ENCODE measurements at regions not wholly inside any gene's neighbourhood (a gene's known extent, or its start where the extent isn't known, plus 50 kb on each side); places are given as distances from the start of the nearest gene placed in this dataset.
"Not testable (repeated sequence)": the region's sequence is repeated elsewhere in the genome, so short reads cannot be mapped to it uniquely, and the experiment has no call there.

- no peaks in the 10 kb centered on the region for H3K4me1 Mint-ChIP-seq
- H3K9me3 ChIP-seq (ENCODE audit: control insufficient read depth, low read length, poor library complexity, severe bottlenecking), result no peaks in the 10 kb centered on the region
- DNase-seq, result no peak
- no peaks in the 10 kb centered on the region for H3K36me3 Mint-ChIP-seq (ENCODE audit: low read depth)
- H3K27ac Mint-ChIP-seq, result no peak overlapping the region
- H3K4me3 Mint-ChIP-seq, result no peak overlapping the region
- no peak for ATAC-seq
- peaks cover 6% of the 10 kb centered on the region for H3K27me3 Mint-ChIP-seq
Observed at GRCh38 chr2:204389856-204390255, 155.4 kb upstream of the PARD3B start.

- DNase-seq (no peak), ATAC-seq (no peak)
- Mint-ChIP-seq H3K36me3 (ENCODE audit: low read depth) (peaks cover 6% of the 10 kb centered on the region), H3K27me3 (no peaks in the 10 kb centered on the region), H3K4me3 (no peak overlapping the region), H3K4me1 (no peaks in the 10 kb centered on the region), H3K27ac (no peak overlapping the region)
- no peaks in the 10 kb centered on the region for H3K9me3 ChIP-seq (ENCODE audit: control insufficient read depth, low read length, poor library complexity, severe bottlenecking)
Observed at GRCh38 chr2:204395539-204395938, 149.7 kb upstream of the PARD3B start.

GRCh38 chr2:204401114-204401513 lies 144.2 kb upstream of the PARD3B start:
- H3K4me3 Mint-ChIP-seq, result no peak overlapping the region
- H3K4me1 Mint-ChIP-seq, result no peaks in the 10 kb centered on the region
- no peak for ATAC-seq
- H3K27me3 Mint-ChIP-seq, result peaks cover 15% of the 10 kb centered on the region
- H3K36me3 Mint-ChIP-seq (ENCODE audit: low read depth), result no peaks in the 10 kb centered on the region
- H3K27ac Mint-ChIP-seq, result no peak overlapping the region
- no peak for DNase-seq
- no peaks in the 10 kb centered on the region for H3K9me3 ChIP-seq (ENCODE audit: control insufficient read depth, low read length, poor library complexity, severe bottlenecking)

- Mint-ChIP-seq H3K27ac (no peak overlapping the region), H3K4me1 (no peaks in the 10 kb centered on the region), H3K36me3 (ENCODE audit: low read depth) (no peaks in the 10 kb centered on the region), H3K4me3 (no peak overlapping the region), H3K27me3 (peaks cover 15% of the 10 kb centered on the region)
- no peak for DNase-seq
- no peaks in the 10 kb centered on the region for H3K9me3 ChIP-seq (ENCODE audit: control insufficient read depth, low read length, poor library complexity, severe bottlenecking)
- no peak for ATAC-seq
Observed at GRCh38 chr2:204407204-204408014, 137.9 kb upstream of the PARD3B start.

GRCh38 chr2:204412782-204413181 lies 132.5 kb upstream of the PARD3B start:
- not testable (repeated sequence) for ATAC-seq; H3K27me3 Mint-ChIP-seq; H3K36me3 Mint-ChIP-seq (ENCODE audit: low read depth); H3K27ac Mint-ChIP-seq; H3K4me1 Mint-ChIP-seq; H3K4me3 Mint-ChIP-seq; DNase-seq; H3K9me3 ChIP-seq (ENCODE audit: control insufficient read depth, low read length, poor library complexity, severe bottlenecking)

- DNase-seq, result no peak
- no peak overlapping the region for H3K4me3 Mint-ChIP-seq
- H3K4me1 Mint-ChIP-seq, result no peaks in the 10 kb centered on the region
- no peak for ATAC-seq
- H3K36me3 Mint-ChIP-seq (ENCODE audit: low read depth), result no peaks in the 10 kb centered on the region
- no peak overlapping the region for H3K27ac Mint-ChIP-seq
- no peaks in the 10 kb centered on the region for H3K9me3 ChIP-seq (ENCODE audit: control insufficient read depth, low read length, poor library complexity, severe bottlenecking)
- H3K27me3 Mint-ChIP-seq, result peaks cover 14% of the 10 kb centered on the region
Observed at GRCh38 chr2:204415406-204416181, 129.7 kb upstream of the PARD3B start.

- Mint-ChIP-seq H3K4me1 (no peaks in the 10 kb centered on the region), H3K4me3 (no peak overlapping the region), H3K27me3 (peaks cover 16% of the 10 kb centered on the region), H3K36me3 (ENCODE audit: low read depth) (no peaks in the 10 kb centered on the region), H3K27ac (no peak overlapping the region)
- DNase-seq (no peak), ATAC-seq (no peak)
- H3K9me3 ChIP-seq (ENCODE audit: control insufficient read depth, low read length, poor library complexity, severe bottlenecking), result no peaks in the 10 kb centered on the region
Observed at GRCh38 chr2:204416236-204416635, 129.0 kb upstream of the PARD3B start.

- no peak for DNase-seq
Observed at GRCh38 chr2:204425821-204426220, 119.5 kb upstream of the PARD3B start.

GRCh38 chr2:204428675-204429074 lies 116.6 kb upstream of the PARD3B start:
- H3K36me3 Mint-ChIP-seq (ENCODE audit: low read depth), result no peaks in the 10 kb centered on the region
- ATAC-seq (no peak), DNase-seq (no peak)
- no peak overlapping the region for H3K4me3 Mint-ChIP-seq
- H3K27me3 Mint-ChIP-seq, result no peaks in the 10 kb centered on the region
- no peak overlapping the region for H3K27ac Mint-ChIP-seq
- no peaks in the 10 kb centered on the region for H3K9me3 ChIP-seq (ENCODE audit: control insufficient read depth, low read length, poor library complexity, severe bottlenecking)
- no peaks in the 10 kb centered on the region for H3K4me1 Mint-ChIP-seq

More at GRCh38 chr2:204425821-204426220, 119.5 kb upstream of the PARD3B start:
- H3K4me3 Mint-ChIP-seq, result no peak overlapping the region
- no peaks in the 10 kb centered on the region for H3K36me3 Mint-ChIP-seq (ENCODE audit: low read depth)
- no peak overlapping the region for H3K27ac Mint-ChIP-seq
- ATAC-seq, result no peak
- no peaks in the 10 kb centered on the region for H3K4me1 Mint-ChIP-seq
- peaks cover under 1% of the 10 kb centered on the region for H3K27me3 Mint-ChIP-seq
- H3K9me3 ChIP-seq (ENCODE audit: control insufficient read depth, low read length, poor library complexity, severe bottlenecking), result no peaks in the 10 kb centered on the region

- Mint-ChIP-seq H3K4me1 (no peaks in the 10 kb centered on the region), H3K36me3 (ENCODE audit: low read depth) (no peaks in the 10 kb centered on the region), H3K27me3 (peaks cover 7% of the 10 kb centered on the region), H3K4me3 (no peak overlapping the region), H3K27ac (no peak overlapping the region)
- DNase-seq (no peak), ATAC-seq (no peak)
- no peaks in the 10 kb centered on the region for H3K9me3 ChIP-seq (ENCODE audit: control insufficient read depth, low read length, poor library complexity, severe bottlenecking)
Observed at GRCh38 chr2:204431529-204431928, 113.7 kb upstream of the PARD3B start.

GRCh38 chr2:204432196-204432595 lies 113.1 kb upstream of the PARD3B start:
- no peak for DNase-seq
- H3K9me3 ChIP-seq (ENCODE audit: control insufficient read depth, low read length, poor library complexity, severe bottlenecking), result no peaks in the 10 kb centered on the region
- ATAC-seq, result no peak
- no peaks in the 10 kb centered on the region for H3K36me3 Mint-ChIP-seq (ENCODE audit: low read depth)
- H3K27ac Mint-ChIP-seq, result no peak overlapping the region
- no peaks in the 10 kb centered on the region for H3K4me1 Mint-ChIP-seq
- no peak overlapping the region for H3K4me3 Mint-ChIP-seq
- peaks cover 7% of the 10 kb centered on the region for H3K27me3 Mint-ChIP-seq

- ATAC-seq, result no peak
- H3K27ac Mint-ChIP-seq, result no peak overlapping the region
- peaks cover 17% of the 10 kb centered on the region for H3K27me3 Mint-ChIP-seq
Observed at GRCh38 chr2:204434660-204435462, 110.4 kb upstream of the PARD3B start.

GRCh38 chr2:204436230-204436629 lies 109.0 kb upstream of the PARD3B start:
- peaks cover 17% of the 10 kb centered on the region for H3K27me3 Mint-ChIP-seq
- ATAC-seq, result no peak
- H3K9me3 ChIP-seq (ENCODE audit: control insufficient read depth, low read length, poor library complexity, severe bottlenecking), result no peaks in the 10 kb centered on the region
- no peak overlapping the region for H3K27ac Mint-ChIP-seq
- H3K4me1 Mint-ChIP-seq, result no peaks in the 10 kb centered on the region
- H3K36me3 Mint-ChIP-seq (ENCODE audit: low read depth), result no peaks in the 10 kb centered on the region
- no peak overlapping the region for H3K4me3 Mint-ChIP-seq
- DNase-seq, result no peak

More at GRCh38 chr2:204434660-204435462, 110.4 kb upstream of the PARD3B start:
- Mint-ChIP-seq H3K36me3 (ENCODE audit: low read depth) (no peaks in the 10 kb centered on the region), H3K4me3 (no peak overlapping the region), H3K4me1 (no peaks in the 10 kb centered on the region)
- no peak for DNase-seq
- H3K9me3 ChIP-seq (ENCODE audit: control insufficient read depth, low read length, poor library complexity, severe bottlenecking), result no peaks in the 10 kb centered on the region
